ENCODE measurements at regions not wholly inside any gene's neighbourhood (a gene's known extent, or its start where the extent isn't known, plus 50 kb on each side); places are given as distances from the start of the nearest gene placed in this dataset.

DNA sequence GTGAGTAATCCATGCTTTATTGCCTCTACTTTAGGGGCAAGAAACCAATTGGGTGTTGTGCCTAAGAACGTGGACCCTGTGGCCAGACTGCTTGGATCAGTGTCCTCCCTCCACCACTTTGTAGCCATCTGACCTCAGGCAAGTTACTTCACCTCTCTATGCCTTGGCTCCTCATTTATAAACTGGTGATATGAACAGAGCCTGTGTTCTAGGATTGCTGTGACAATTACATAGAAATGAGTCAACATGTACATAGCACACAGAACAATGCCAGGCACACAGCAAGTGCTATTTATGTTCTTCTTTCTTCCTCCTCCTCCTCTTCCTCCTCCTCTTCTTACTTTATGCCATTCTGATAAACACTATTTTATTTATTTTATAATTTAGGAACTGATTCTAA, 339.4 kb downstream of the CD83 start:
- Mint-ChIP-seq H3K4me1 (peaks cover 5 to 15% of the 10 kb centered on the region in 2 experiments), H3K4me3 (no peak overlapping the region), H3K36me3 (ENCODE audit: insufficient read depth in 1 of 3, low read depth in 3 of 3) (peaks cover 0 to 3% (median 2%) of the 10 kb centered on the region in 3 experiments; a peak in 5 of 7 replicates), H3K27ac (no peak overlapping the region), H3K9me3 (peaks cover 0 to 2% of the 10 kb centered on the region in 2 experiments; a peak in 2 of 5 replicates), H3K27me3 (ENCODE audit: low read depth) (peaks cover 1% of the 10 kb centered on the region; the same call in 1 of the 2 replicates)
- H2BK15ac ChIP-seq (ENCODE audit: low read depth, low read length): no peak overlapping the region
- no peaks in the 10 kb centered on the region for H3K23me2 ChIP-seq (ENCODE audit: insufficient read length, low read depth, low read length, poor library complexity, severe bottlenecking)
- no peak overlapping the region for H2BK120ac ChIP-seq (ENCODE audit: low read depth, low read length, poor library complexity, severe bottlenecking)
- H4K91ac ChIP-seq (ENCODE audit: insufficient read length, low read depth, low read length): no peak overlapping the region
- no peak overlapping the region for H3K4ac ChIP-seq (ENCODE audit: low read depth, low read length)
- H2BK12ac ChIP-seq (ENCODE audit: insufficient read length, low read depth, low read length): no peak overlapping the region
- no peak overlapping the region for H3K56ac ChIP-seq (ENCODE audit: insufficient read length, low read depth, low read length)
- no peaks in the 10 kb centered on the region for H3K79me2 ChIP-seq (ENCODE audit: insufficient read depth, low read length)
- H3K4me2 ChIP-seq (ENCODE audit: insufficient read depth, insufficient read length, low read length): no peak overlapping the region
- H4K20me1 ChIP-seq (ENCODE audit: control insufficient read depth, insufficient read depth, insufficient read length): no peaks in the 10 kb centered on the region
- H3K4me1 ChIP-seq (ENCODE audit: insufficient read depth, low read length): no peaks in the 10 kb centered on the region; the same call in 1 of the 2 replicates
- H3K23ac ChIP-seq (ENCODE audit: insufficient read length, low read depth, low read length): no peak overlapping the region
- H3K79me1 ChIP-seq (ENCODE audit: insufficient read depth, low read depth, low read length, poor library complexity, severe bottlenecking): no peaks in the 10 kb centered on the region
- no peak overlapping the region for H4K8ac ChIP-seq (replicated peaks; ENCODE audit: insufficient read length, low read depth, low read length)
- no peak overlapping the region for H3T11ph ChIP-seq (ENCODE audit: low read length)
- WGBS (ENCODE audit: extremely low coverage, insufficient read length, low lambda C conversion rate): no CpG with 5 or more reads among the region's 1 CpG
- H3K9me3 ChIP-seq (ENCODE audit: control insufficient read depth, low read depth, low read length): no peaks in the 10 kb centered on the region
- no peak overlapping the region for H3K14ac ChIP-seq (ENCODE audit: insufficient read depth, low read length)
- H3K27ac ChIP-seq (ENCODE audit: insufficient read length, low read depth, low read length): no peak overlapping the region
- H3K9ac ChIP-seq (ENCODE audit: extremely low read depth, insufficient read length, low read length): no peak overlapping the region
- H2BK5ac ChIP-seq (ENCODE audit: insufficient read length, low read length): no peak overlapping the region
- DNase-seq: no peak
- no peak overlapping the region for H2AFZ ChIP-seq (ENCODE audit: low read length)
- no peak overlapping the region for H3K18ac ChIP-seq (ENCODE audit: insufficient read length, low read depth, low read length)
- TF ChIP-seq, protein P1, sequence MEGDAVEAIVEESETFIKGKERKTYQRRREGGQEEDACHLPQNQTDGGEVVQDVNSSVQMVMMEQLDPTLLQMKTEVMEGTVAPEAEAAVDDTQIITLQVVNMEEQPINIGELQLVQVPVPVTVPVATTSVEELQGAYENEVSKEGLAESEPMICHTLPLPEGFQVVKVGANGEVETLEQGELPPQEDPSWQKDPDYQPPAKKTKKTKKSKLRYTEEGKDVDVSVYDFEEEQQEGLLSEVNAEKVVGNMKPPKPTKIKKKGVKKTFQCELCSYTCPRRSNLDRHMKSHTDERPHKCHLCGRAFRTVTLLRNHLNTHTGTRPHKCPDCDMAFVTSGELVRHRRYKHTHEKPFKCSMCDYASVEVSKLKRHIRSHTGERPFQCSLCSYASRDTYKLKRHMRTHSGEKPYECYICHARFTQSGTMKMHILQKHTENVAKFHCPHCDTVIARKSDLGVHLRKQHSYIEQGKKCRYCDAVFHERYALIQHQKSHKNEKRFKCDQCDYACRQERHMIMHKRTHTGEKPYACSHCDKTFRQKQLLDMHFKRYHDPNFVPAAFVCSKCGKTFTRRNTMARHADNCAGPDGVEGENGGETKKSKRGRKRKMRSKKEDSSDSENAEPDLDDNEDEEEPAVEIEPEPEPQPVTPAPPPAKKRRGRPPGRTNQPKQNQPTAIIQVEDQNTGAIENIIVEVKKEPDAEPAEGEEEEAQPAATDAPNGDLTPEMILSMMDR (conservative IDR thresholded peaks at IDR 0.05): no peak
- H4K5ac ChIP-seq (ENCODE audit: insufficient read length, low read depth, low read length): no peak overlapping the region
- no peak overlapping the region for H2BK20ac ChIP-seq (ENCODE audit: low read depth, low read length, poor library complexity, severe bottlenecking)
- H3K27me3 ChIP-seq (ENCODE audit: insufficient read depth, low read length): no peaks in the 10 kb centered on the region
- no peak overlapping the region for H2AK5ac ChIP-seq (ENCODE audit: insufficient read length, low read length)
